ENCODE measurements at regions not wholly inside any gene's neighbourhood (a gene's known extent, or its start where the extent isn't known, plus 50 kb on each side); places are given as distances from the start of the nearest gene placed in this dataset.

DNA sequence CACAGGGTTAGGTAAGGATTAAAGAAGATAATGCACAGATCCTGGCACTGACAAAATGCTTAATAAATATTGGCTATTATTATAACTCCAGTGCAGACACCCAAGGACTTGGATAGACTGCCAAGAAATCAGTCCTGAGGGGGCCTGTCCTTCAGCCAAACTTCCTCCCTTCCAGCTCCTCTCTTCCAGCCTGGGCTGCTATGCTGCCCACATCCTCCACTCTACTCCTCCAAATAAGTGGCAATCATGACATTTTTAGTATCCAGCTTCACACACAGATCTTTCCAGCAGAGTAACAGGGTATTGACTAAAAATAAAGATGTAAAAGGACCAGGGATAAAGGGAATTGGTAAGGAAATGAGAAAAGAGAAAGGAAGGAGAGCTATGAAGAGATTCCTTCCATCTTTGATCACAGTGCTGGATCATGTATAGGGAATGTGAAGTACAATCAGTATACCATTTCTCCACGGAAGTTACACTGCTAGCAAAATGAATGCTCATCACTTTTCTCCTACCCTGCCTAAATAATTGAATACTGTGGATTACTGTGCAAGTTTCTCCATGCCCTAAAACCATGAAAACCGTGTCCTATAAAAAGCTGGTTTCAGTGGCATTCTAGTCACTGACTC lies 136.0 kb upstream of the OSMR start:
- DNase-seq (ENCODE audit: low spot score), result no peak
- H3K4me3 Mint-ChIP-seq (ENCODE audit: unreplicated experiment), result no peak overlapping the region
- H3K36me3 Mint-ChIP-seq (ENCODE audit: low read depth, unreplicated experiment), result no peaks in the 10 kb centered on the region
- no peak overlapping the region for H3K27ac Mint-ChIP-seq (ENCODE audit: unreplicated experiment)
- peaks cover 4% of the 10 kb centered on the region for H3K27me3 Mint-ChIP-seq (ENCODE audit: unreplicated experiment)
- TF ChIP-seq, protein P1, sequence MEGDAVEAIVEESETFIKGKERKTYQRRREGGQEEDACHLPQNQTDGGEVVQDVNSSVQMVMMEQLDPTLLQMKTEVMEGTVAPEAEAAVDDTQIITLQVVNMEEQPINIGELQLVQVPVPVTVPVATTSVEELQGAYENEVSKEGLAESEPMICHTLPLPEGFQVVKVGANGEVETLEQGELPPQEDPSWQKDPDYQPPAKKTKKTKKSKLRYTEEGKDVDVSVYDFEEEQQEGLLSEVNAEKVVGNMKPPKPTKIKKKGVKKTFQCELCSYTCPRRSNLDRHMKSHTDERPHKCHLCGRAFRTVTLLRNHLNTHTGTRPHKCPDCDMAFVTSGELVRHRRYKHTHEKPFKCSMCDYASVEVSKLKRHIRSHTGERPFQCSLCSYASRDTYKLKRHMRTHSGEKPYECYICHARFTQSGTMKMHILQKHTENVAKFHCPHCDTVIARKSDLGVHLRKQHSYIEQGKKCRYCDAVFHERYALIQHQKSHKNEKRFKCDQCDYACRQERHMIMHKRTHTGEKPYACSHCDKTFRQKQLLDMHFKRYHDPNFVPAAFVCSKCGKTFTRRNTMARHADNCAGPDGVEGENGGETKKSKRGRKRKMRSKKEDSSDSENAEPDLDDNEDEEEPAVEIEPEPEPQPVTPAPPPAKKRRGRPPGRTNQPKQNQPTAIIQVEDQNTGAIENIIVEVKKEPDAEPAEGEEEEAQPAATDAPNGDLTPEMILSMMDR (IDR thresholded peaks at IDR 0.05; ENCODE audit: unreplicated experiment), result no peak
- H3K9me3 Mint-ChIP-seq (ENCODE audit: unreplicated experiment), result no peaks in the 10 kb centered on the region
- H3K4me1 Mint-ChIP-seq (ENCODE audit: unreplicated experiment), result peaks cover 3% of the 10 kb centered on the region

DNA sequence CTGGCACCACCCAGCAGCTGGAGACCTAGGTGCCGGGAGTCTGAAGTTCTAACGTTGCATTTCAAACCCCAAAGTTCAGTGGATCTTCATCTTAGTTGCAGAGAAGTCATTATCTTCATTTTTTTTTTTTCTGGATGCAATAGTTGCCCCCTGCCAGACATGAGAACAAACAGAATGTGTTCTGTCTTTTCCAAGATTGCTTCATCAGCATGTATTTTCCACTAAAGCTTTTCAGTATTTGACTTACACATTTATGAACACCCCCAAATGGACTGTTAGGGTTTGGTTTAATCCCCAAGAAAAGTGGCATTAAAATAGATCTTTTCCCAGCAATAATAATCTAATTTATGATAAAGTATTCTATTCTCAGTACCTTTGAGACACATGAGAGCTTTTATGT lies 135.2 kb upstream of the OSMR start:
- Mint-ChIP-seq H3K9me3 (ENCODE audit: unreplicated experiment) (no peaks in the 10 kb centered on the region), H3K4me1 (ENCODE audit: unreplicated experiment) (peaks cover 3% of the 10 kb centered on the region), H3K4me3 (ENCODE audit: unreplicated experiment) (no peak overlapping the region), H3K27me3 (ENCODE audit: unreplicated experiment) (peaks cover 4% of the 10 kb centered on the region), H3K36me3 (ENCODE audit: low read depth, unreplicated experiment) (no peaks in the 10 kb centered on the region), H3K27ac (ENCODE audit: unreplicated experiment) (no peak overlapping the region)
- DNase-seq (ENCODE audit: low spot score), result no peak
- TF ChIP-seq, protein P1 (IDR thresholded peaks at IDR 0.05; ENCODE audit: unreplicated experiment), result no peak

DNA sequence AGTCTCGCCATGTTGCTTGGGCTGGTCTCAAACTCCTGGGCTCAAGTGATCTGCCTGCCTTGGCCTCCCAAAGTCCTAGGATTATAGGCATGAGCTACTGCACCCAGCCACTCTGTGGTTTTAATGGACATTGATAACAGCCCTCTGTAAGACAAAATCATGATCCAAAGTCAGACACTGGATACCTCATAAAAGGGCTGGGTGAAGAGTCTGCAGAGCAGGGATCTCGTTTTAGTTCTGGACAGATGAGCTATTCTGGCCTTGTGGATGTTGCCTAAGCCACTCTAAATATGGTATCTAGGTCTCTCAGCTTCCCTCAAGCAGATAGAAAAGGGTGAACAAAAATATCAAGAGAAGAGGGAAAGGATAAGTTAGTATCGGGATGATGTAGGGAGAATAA lies 133.4 kb upstream of the OSMR start:
- H3K4me3 Mint-ChIP-seq (ENCODE audit: unreplicated experiment), result no peak overlapping the region
- DNase-seq (ENCODE audit: low spot score), result no peak
- H3K9me3 Mint-ChIP-seq (ENCODE audit: unreplicated experiment), result no peaks in the 10 kb centered on the region
- H3K36me3 Mint-ChIP-seq (ENCODE audit: low read depth, unreplicated experiment), result no peaks in the 10 kb centered on the region
- no peaks in the 10 kb centered on the region for H3K4me1 Mint-ChIP-seq (ENCODE audit: unreplicated experiment)
- TF ChIP-seq, protein P1 (IDR thresholded peaks at IDR 0.05; ENCODE audit: unreplicated experiment), result no peak
- H3K27me3 Mint-ChIP-seq (ENCODE audit: unreplicated experiment), result peaks cover 2% of the 10 kb centered on the region
- no peak overlapping the region for H3K27ac Mint-ChIP-seq (ENCODE audit: unreplicated experiment)

DNA sequence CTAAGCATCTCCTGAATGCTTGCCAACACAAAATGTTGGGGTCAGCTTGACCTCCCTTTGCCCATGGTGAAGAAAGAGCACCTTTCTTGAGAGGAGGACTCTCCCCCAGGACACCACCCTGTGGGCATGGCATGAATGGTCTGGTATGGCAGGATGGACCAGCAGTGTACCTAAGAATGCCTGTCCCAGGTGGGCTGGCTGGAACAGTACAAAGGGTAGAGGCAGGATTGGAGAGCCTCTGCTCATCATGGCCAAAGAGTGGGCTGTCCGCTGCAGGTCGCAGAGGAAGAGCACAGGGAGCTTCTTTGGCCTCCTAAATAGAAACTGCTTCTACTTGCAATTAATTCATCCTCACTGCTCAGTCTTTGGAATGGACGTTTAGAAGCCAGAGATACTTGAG lies 131.6 kb upstream of the OSMR start:
- TF ChIP-seq, protein P1 (IDR thresholded peaks at IDR 0.05; ENCODE audit: unreplicated experiment), result no peak
- no peak overlapping the region for H3K27ac Mint-ChIP-seq (ENCODE audit: unreplicated experiment)

DNA sequence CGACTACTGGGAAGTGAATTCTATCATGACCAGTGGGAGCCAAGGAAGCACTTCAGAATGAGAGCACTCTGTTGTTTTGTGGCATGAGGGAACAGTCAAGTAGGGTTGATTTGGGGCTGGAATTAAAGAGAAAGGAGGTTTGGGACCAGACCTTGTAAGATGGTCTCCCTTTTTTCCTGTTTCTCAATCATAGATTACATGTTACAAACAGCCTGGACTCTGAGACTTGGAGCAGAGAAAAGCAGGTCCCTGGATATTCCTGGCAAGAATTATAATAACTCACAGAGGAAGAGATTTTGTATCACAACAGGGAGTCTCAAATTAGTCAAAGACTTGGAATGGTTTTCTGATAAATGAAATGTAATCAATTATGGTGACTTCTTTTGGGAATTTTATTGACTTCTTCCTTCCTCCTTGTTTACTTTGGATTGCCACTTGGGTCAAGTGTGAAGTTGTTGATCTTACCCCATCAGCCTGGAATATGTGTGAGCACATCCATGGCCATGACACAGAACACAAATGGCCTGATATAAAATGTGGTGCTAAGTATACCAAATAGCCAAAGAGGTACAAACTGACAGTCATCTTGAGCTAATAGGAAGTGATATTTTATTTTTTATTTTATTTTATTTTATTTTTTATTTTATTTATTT lies 131.0 kb upstream of the OSMR start:
- no peak overlapping the region for H3K4me3 Mint-ChIP-seq (ENCODE audit: unreplicated experiment)
- H3K4me1 Mint-ChIP-seq (ENCODE audit: unreplicated experiment), result peaks cover 13% of the 10 kb centered on the region
- H3K27ac Mint-ChIP-seq (ENCODE audit: unreplicated experiment), result no peak overlapping the region
- peaks cover 4% of the 10 kb centered on the region for H3K36me3 Mint-ChIP-seq (ENCODE audit: low read depth, unreplicated experiment)
- H3K27me3 Mint-ChIP-seq (ENCODE audit: unreplicated experiment), result peaks cover 4% of the 10 kb centered on the region
- no peaks in the 10 kb centered on the region for H3K9me3 Mint-ChIP-seq (ENCODE audit: unreplicated experiment)
- DNase-seq (ENCODE audit: low spot score), result no peak
- TF ChIP-seq, protein P1 (IDR thresholded peaks at IDR 0.05; ENCODE audit: unreplicated experiment), result no peak

More for the DNA sequence above, 131.6 kb upstream of the OSMR start:
- peaks cover 2% of the 10 kb centered on the region for H3K27me3 Mint-ChIP-seq (ENCODE audit: unreplicated experiment)
- DNase-seq (ENCODE audit: low spot score), result no peak
- H3K4me1 Mint-ChIP-seq (ENCODE audit: unreplicated experiment), result peaks cover 8% of the 10 kb centered on the region
- no peak overlapping the region for H3K4me3 Mint-ChIP-seq (ENCODE audit: unreplicated experiment)
- H3K9me3 Mint-ChIP-seq (ENCODE audit: unreplicated experiment), result no peaks in the 10 kb centered on the region
- no peaks in the 10 kb centered on the region for H3K36me3 Mint-ChIP-seq (ENCODE audit: low read depth, unreplicated experiment)

Data from endothelial cell (in vitro differentiated cells).